HEK293 (cell line): ENCODE measurements at regions not wholly inside any gene's neighbourhood (a gene's known extent, or its start where the extent isn't known, plus 50 kb on each side); places are given as distances from the start of the nearest gene placed in this dataset.

Source experiments
- CTCF ChIA-PET: fragments of 350-600 bp; formaldehyde crosslinking; extraction: SDS; loops from one replicate; lab custom pipeline; 2021; ENCODE audit warnings: antibody characterized with exemption; lab: Yijun Ruan, JAX
- POLR2A ChIA-PET: fragments of 300-600 bp; formaldehyde crosslinking; extraction: SDS; loops from one replicate; lab custom pipeline; 2020; ENCODE audit warnings: antibody characterized with exemption, inconsistent platforms; lab: Yijun Ruan, JAX
- H3K27ac ChIP-seq: fragments of 200-500 bp; sonication (Bioruptor generic); 2 replicates; pipeline ENCODE4 v1.5.1; 2014; ENCODE audit warnings: low read depth, low read length, control low read depth, inconsistent platforms; ENCODE audit errors: extremely low read depth
- H3K36me3 ChIP-seq, 2 experiments: fragments of 200-500 bp in 1 of 2; sonication (Bioruptor generic) in 1 of 2; 1 replicate in 1 of 2; 2 replicates in 1 of 2; pipeline ENCODE4 v1.5.1; 2014 to 2017; ENCODE audit warnings: inconsistent platforms in 2 of 2, low read length in 2 of 2; ENCODE audit not compliant: control insufficient read depth in 2 of 2, insufficient read depth in 1 of 2
- H3K4me1 ChIP-seq: fragments of 200-500 bp; sonication (Bioruptor generic); 2 replicates; pipeline ENCODE4 v1.5.1; 2014; ENCODE audit warnings: mild to moderate bottlenecking, low read length, inconsistent platforms; ENCODE audit not compliant: control insufficient read depth, insufficient read depth
- H3K4me3 ChIP-seq: 2 replicates; pipeline ENCODE4 v1.5.1; 2011; ENCODE audit warnings: low read depth, mild to moderate bottlenecking, control low read depth, low read length, moderate library complexity
- H3K9me3 ChIP-seq: fragments of 200-500 bp; sonication (Bioruptor generic); 2 replicates; pipeline ENCODE4 v1.5.1; 2014; ENCODE audit warnings: low read depth, low read length, inconsistent platforms; ENCODE audit not compliant: control insufficient read depth, insufficient read depth
- KLF10 ChIP-seq: fragments of 450-650 bp; IDR thresholded peaks from 2 replicates; pipeline ENCODE4 v1.5.1; 2018; ENCODE audit warnings: missing biosample characterization, mild to moderate bottlenecking, missing genetic modification characterization
- REPIN1 ChIP-seq: fragments of 450-650 bp; formaldehyde crosslinking; IDR thresholded peaks from 2 replicates; pipeline ENCODE4 v1.5.1; 2017; ENCODE audit warnings: missing biosample characterization, missing genetic modification characterization, low read depth
- TCF7L2 ChIP-seq: IDR thresholded peaks from 2 replicates; pipeline ENCODE4 v1.6.1; 2011; ENCODE audit warnings: low read depth, mild to moderate bottlenecking, inconsistent platforms, low read length, moderate library complexity, borderline replicate concordance
- ZBTB7A ChIP-seq: fragments of 450-650 bp; formaldehyde crosslinking; IDR thresholded peaks from 2 replicates; pipeline ENCODE4 v1.5.1; 2016; ENCODE audit warnings: low read depth, missing biosample characterization, missing genetic modification characterization
- ZNF16 ChIP-seq: fragments of 450-650 bp; formaldehyde crosslinking; IDR thresholded peaks from 2 replicates; pipeline ENCODE4 v1.5.1; 2016; ENCODE audit warnings: low read depth, missing biosample characterization, missing genetic modification characterization
- ZNF169 ChIP-seq: fragments of 450-650 bp; formaldehyde crosslinking; IDR thresholded peaks from 2 replicates; pipeline ENCODE4 v1.5.1; 2016; ENCODE audit warnings: missing biosample characterization, missing genetic modification characterization
- ZNF221 ChIP-seq: fragments of 450-650 bp; formaldehyde crosslinking; IDR thresholded peaks from 2 replicates; pipeline ENCODE4 v1.5.1; 2017; ENCODE audit warnings: missing biosample characterization, missing genetic modification characterization, borderline replicate concordance
- ZNF223 ChIP-seq: fragments of 450-650 bp; formaldehyde crosslinking; IDR thresholded peaks from 2 replicates; pipeline ENCODE4 v1.5.1; 2016; ENCODE audit warnings: missing biosample characterization, missing genetic modification characterization
- ZNF596 ChIP-seq: fragments of 450-650 bp; IDR thresholded peaks from 2 replicates; pipeline ENCODE4 v1.5.0; 2018; ENCODE audit warnings: missing biosample characterization, mild to moderate bottlenecking, missing genetic modification characterization, moderate library complexity
- ZNF626 ChIP-seq: fragments of 450-650 bp; sonication (Bioruptor Pico); formaldehyde crosslinking; IDR thresholded peaks from 2 replicates; pipeline ENCODE4 v1.5.1; 2018; ENCODE audit warnings: missing biosample characterization, missing genetic modification characterization, inconsistent platforms
- ZXDB ChIP-seq: fragments of 450-650 bp; formaldehyde crosslinking; IDR thresholded peaks from 2 replicates; pipeline ENCODE4 v1.5.1; 2016; ENCODE audit warnings: missing biosample characterization, missing genetic modification characterization
- TF ChIP-seq, protein P1 (sequence below): fragments of 450-650 bp; formaldehyde crosslinking; IDR thresholded peaks from 2 replicates; pipeline ENCODE4 v1.5.1; 2016; ENCODE audit warnings: missing biosample characterization, missing genetic modification characterization
- TF ChIP-seq, protein P2 (sequence below): fragments of 450-650 bp; formaldehyde crosslinking; optimal IDR thresholded peaks from 2 replicates; pipeline ENCODE3; 2016; ENCODE audit warnings: missing biosample characterization, mild to moderate bottlenecking, missing genetic modification characterization
- TF ChIP-seq, protein P3 (sequence below): fragments of 450-650 bp; formaldehyde crosslinking; IDR thresholded peaks from 2 replicates; pipeline ENCODE4 v1.5.1; 2016; ENCODE audit warnings: missing biosample characterization, missing genetic modification characterization
- TF ChIP-seq, protein P4 (sequence below): fragments of 450-650 bp; formaldehyde crosslinking; IDR thresholded peaks from 2 replicates; pipeline ENCODE4 v1.5.1; 2016; ENCODE audit warnings: missing biosample characterization, missing genetic modification characterization, low read depth
- TF ChIP-seq, protein P5 (sequence below): IDR thresholded peaks from 2 replicates; pipeline ENCODE4 v1.6.1; 2011; ENCODE audit warnings: mild to moderate bottlenecking, low read depth, low read length, borderline replicate concordance
- TF ChIP-seq, protein P6 (sequence below): fragments of 450-650 bp; formaldehyde crosslinking; IDR thresholded peaks from 2 replicates; pipeline ENCODE4 v1.5.1; 2016; ENCODE audit warnings: missing biosample characterization, missing genetic modification characterization, borderline replicate concordance
- TF ChIP-seq, protein P7 (sequence below): fragments of 450-650 bp; formaldehyde crosslinking; IDR thresholded peaks from 2 replicates; pipeline ENCODE4 v1.5.1; 2017; ENCODE audit warnings: missing biosample characterization, mild to moderate bottlenecking, missing genetic modification characterization, moderate library complexity

DNA sequence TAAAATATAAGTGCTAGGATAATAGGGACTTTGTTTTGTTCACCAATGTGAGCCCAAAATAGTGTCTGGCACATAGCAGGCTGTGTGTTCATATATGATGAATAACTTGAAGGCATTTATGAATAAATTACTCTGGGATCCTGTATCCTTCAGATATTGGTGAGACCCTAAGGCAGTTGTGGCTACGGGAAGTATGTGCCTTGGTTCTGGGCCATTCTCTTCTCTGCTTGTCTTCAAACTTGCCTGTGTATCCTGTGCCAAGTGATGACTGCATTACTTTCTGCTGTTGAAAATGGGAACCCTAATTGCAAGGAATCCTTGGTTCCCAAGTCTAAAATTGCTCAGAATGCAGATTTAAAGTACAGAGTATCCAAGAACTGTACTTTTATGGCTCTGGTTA is 67.6 kb upstream of the KTN1 start (continued):
- TF ChIP-seq, protein P1, sequence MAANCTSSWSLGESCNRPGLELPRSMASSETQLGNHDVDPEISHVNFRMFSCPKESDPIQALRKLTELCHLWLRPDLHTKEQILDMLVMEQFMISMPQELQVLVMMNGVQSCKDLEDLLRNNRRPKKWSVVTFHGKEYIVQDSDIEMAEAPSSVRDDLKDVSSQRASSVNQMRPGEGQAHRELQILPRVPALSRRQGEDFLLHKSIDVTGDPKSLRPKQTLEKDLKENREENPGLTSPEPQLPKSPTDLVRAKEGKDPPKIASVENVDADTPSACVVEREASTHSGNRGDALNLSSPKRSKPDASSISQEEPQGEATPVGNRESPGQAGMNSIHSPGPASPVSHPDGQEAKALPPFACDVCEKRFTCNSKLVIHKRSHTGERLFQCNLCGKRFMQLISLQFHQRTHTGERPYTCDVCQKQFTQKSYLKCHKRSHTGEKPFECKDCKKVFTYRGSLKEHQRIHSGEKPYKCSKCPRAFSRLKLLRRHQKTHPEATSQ (tag by site-specific recombination) = no peak
- TF ChIP-seq TCF7L2 (no peak), ZNF169 (tag by site-specific recombination) (no peak), ZNF596 (tag by site-specific recombination) (no peak)
- TF ChIP-seq, protein P2, sequence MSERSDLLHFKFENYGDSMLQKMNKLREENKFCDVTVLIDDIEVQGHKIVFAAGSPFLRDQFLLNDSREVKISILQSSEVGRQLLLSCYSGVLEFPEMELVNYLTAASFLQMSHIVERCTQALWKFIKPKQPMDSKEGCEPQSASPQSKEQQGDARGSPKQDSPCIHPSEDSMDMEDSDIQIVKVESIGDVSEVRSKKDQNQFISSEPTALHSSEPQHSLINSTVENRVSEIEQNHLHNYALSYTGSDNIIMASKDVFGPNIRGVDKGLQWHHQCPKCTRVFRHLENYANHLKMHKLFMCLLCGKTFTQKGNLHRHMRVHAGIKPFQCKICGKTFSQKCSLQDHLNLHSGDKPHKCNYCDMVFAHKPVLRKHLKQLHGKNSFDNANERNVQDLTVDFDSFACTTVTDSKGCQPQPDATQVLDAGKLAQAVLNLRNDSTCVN (tag by site-specific recombination) = no peak

DNA sequence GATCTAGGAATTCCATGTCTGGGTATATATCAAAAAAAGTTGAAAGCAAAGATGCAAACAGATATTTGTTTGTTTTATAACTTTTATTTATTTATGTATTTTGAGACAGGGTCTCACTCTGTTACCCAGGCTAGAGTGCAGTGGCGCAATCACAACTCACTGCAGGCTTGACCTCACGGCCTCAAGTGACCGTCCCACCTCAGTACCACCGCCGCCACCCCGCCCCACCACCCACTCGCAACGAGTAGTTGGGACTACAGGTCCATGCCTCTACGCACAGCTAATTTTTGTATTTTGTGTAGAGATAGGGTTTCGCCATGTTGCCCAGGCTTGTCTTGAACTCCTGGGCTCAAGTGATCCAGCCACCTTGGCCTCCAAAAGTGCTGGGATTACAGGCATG is 66.5 kb upstream of the KTN1 start:
- Histone ChIP-seq H3K9me3 (no peaks in the 10 kb centered on the region), H3K27ac (no peak overlapping the region), H3K36me3 (no peaks in the 10 kb centered on the region), H3K4me1 (no peaks in the 10 kb centered on the region), H3K4me3 (no peak overlapping the region)
- POLR2A ChIA-PET = no interaction called here
- TF ChIP-seq, protein P3, sequence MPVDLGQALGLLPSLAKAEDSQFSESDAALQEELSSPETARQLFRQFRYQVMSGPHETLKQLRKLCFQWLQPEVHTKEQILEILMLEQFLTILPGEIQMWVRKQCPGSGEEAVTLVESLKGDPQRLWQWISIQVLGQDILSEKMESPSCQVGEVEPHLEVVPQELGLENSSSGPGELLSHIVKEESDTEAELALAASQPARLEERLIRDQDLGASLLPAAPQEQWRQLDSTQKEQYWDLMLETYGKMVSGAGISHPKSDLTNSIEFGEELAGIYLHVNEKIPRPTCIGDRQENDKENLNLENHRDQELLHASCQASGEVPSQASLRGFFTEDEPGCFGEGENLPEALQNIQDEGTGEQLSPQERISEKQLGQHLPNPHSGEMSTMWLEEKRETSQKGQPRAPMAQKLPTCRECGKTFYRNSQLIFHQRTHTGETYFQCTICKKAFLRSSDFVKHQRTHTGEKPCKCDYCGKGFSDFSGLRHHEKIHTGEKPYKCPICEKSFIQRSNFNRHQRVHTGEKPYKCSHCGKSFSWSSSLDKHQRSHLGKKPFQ (tag by site-specific recombination) = no peak
- TF ChIP-seq, protein P4, sequence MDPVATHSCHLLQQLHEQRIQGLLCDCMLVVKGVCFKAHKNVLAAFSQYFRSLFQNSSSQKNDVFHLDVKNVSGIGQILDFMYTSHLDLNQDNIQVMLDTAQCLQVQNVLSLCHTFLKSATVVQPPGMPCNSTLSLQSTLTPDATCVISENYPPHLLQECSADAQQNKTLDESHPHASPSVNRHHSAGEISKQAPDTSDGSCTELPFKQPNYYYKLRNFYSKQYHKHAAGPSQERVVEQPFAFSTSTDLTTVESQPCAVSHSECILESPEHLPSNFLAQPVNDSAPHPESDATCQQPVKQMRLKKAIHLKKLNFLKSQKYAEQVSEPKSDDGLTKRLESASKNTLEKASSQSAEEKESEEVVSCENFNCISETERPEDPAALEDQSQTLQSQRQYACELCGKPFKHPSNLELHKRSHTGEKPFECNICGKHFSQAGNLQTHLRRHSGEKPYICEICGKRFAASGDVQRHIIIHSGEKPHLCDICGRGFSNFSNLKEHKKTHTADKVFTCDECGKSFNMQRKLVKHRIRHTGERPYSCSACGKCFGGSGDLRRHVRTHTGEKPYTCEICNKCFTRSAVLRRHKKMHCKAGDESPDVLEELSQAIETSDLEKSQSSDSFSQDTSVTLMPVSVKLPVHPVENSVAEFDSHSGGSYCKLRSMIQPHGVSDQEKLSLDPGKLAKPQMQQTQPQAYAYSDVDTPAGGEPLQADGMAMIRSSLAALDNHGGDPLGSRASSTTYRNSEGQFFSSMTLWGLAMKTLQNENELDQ = no peak
- no peak for TF ChIP-seq ZNF221 (tag by site-specific recombination)
- TF ChIP-seq, protein P5, sequence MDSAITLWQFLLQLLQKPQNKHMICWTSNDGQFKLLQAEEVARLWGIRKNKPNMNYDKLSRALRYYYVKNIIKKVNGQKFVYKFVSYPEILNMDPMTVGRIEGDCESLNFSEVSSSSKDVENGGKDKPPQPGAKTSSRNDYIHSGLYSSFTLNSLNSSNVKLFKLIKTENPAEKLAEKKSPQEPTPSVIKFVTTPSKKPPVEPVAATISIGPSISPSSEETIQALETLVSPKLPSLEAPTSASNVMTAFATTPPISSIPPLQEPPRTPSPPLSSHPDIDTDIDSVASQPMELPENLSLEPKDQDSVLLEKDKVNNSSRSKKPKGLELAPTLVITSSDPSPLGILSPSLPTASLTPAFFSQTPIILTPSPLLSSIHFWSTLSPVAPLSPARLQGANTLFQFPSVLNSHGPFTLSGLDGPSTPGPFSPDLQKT = no peak
- no peak for TF ChIP-seq ZXDB
- TF ChIP-seq, protein P6, sequence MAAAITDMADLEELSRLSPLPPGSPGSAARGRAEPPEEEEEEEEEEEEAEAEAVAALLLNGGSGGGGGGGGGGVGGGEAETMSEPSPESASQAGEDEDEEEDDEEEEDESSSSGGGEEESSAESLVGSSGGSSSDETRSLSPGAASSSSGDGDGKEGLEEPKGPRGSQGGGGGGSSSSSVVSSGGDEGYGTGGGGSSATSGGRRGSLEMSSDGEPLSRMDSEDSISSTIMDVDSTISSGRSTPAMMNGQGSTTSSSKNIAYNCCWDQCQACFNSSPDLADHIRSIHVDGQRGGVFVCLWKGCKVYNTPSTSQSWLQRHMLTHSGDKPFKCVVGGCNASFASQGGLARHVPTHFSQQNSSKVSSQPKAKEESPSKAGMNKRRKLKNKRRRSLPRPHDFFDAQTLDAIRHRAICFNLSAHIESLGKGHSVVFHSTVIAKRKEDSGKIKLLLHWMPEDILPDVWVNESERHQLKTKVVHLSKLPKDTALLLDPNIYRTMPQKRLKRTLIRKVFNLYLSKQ (tag by site-specific recombination) = no peak
- TF ChIP-seq, protein P7, sequence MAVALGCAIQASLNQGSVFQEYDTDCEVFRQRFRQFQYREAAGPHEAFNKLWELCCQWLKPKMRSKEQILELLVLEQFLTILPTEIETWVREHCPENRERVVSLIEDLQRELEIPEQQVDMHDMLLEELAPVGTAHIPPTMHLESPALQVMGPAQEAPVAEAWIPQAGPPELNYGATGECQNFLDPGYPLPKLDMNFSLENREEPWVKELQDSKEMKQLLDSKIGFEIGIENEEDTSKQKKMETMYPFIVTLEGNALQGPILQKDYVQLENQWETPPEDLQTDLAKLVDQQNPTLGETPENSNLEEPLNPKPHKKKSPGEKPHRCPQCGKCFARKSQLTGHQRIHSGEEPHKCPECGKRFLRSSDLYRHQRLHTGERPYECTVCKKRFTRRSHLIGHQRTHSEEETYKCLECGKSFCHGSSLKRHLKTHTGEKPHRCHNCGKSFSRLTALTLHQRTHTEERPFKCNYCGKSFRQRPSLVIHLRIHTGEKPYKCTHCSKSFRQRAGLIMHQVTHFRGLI (tag by site-specific recombination) = no peak
- TF ChIP-seq ZNF223 (tag by site-specific recombination) = no peak
- no peak for TF ChIP-seq ZBTB7A (tag by site-specific recombination)
- no peak for TF ChIP-seq ZNF16 (tag by site-specific recombination)
- no peak for TF ChIP-seq KLF10 (tag by site-specific recombination)
- TF ChIP-seq REPIN1 (tag by site-specific recombination) = no peak
- no peak for TF ChIP-seq ZNF626
- CTCF ChIA-PET = interaction anchor here (1.0 kb wide), 1 partner anchor 42 kb away, joined by 3 read pairs; no protein-coding TSS in a partner anchor
